ENCODE measurements at regions not wholly inside any gene's neighbourhood (a gene's known extent, or its start where the extent isn't known, plus 50 kb on each side); places are given as distances from the start of the nearest gene placed in this dataset.

- Histone ChIP-seq H3K4me2 (ENCODE audit: control insufficient read depth, insufficient read depth) (no peak overlapping the region), H3K9ac (ENCODE audit: control insufficient read depth, insufficient read depth, low read length) (no peak overlapping the region), H2AFZ (ENCODE audit: control insufficient read depth, low read depth, low read length) (no peak overlapping the region), H3K9me3 (replicated peaks; ENCODE audit: control insufficient read depth, insufficient read depth, low read length) (no peaks in the 10 kb centered on the region; the same call in 1 of the 3 replicates), H3K36me3 (ENCODE audit: control insufficient read depth in 2 of 2, insufficient read depth in 2 of 2, low read length in 1 of 2) (no peaks in the 10 kb centered on the region), H3K27me3 (replicated peaks in 1 of 2; ENCODE audit: control insufficient read depth in 2 of 2, insufficient read depth in 2 of 2, low read length in 1 of 2) (no peaks in the 10 kb centered on the region; a peak in 1 of 4 replicates), H3K4me1 (ENCODE audit: control insufficient read depth, insufficient read depth, low read length) (peaks cover 8% of the 10 kb centered on the region), H4K20me1 (ENCODE audit: control insufficient read depth, insufficient read depth) (no peaks in the 10 kb centered on the region), H3K27ac (ENCODE audit: control insufficient read depth, insufficient read depth) (no peak overlapping the region), H3K4me3 (no peak overlapping the region), H3K79me2 (ENCODE audit: control insufficient read depth, insufficient read depth, low read length) (no peaks in the 10 kb centered on the region)
- ATAC-seq (no peak), DNase-seq (ENCODE audit: low read depth, low spot score) (no peak), FAIRE-seq (no peak)
- RAD21 ChIA-PET (ENCODE audit: unreplicated experiment): no interaction called here
- intact Hi-C loops (cut with micrococcal nuclease; ENCODE audit: unreplicated experiment) (no loop called here), in situ Hi-C loops (cut with MboI) (no loop called here)
- SMC1A ChIA-PET (ENCODE audit: uncharacterized antibody, unreplicated experiment): interaction anchor here (1.0 kb wide), 1 partner anchor 20 kb away, joined by 3 read pairs; no protein-coding TSS in a partner anchor
- 57% methylated on average over 3 of the region's 3 CpGs for WGBS (ENCODE audit: insufficient coverage, insufficient replicate concordance, low lambda C conversion rate, missing lambda C conversion rate)
- no TSS peak for BruUV-seq (replicated peaks)
- POLR2A ChIA-PET: no interaction called here
- TF ChIP-seq ZBTB11 (CRISPR knock-in tag; IDR thresholded peaks at IDR 0.05): no peak
- no peak for TF ChIP-seq WRNIP1 (IDR thresholded peaks at IDR 0.05; ENCODE audit: borderline replicate concordance, low read depth, low read length)
- TF ChIP-seq NRF1 (conservative IDR thresholded peaks at IDR 0.05; ENCODE audit: low read depth, low read length): no peak
- TF ChIP-seq KDM1A (IDR thresholded peaks at IDR 0.05; ENCODE audit: borderline replicate concordance): no peak
- TF ChIP-seq CTCF (IDR thresholded peaks at IDR 0.05 in 2 of 3, conservative IDR thresholded peaks at IDR 0.05 in 1 of 3; ENCODE audit: control insufficient read depth in 2 of 3, extremely low read depth in 1 of 3, insufficient read depth in 1 of 3, low read depth in 3 of 3, low read length in 3 of 3): no peak
- no peak for TF ChIP-seq GATAD2B (conservative IDR thresholded peaks at IDR 0.05; ENCODE audit: low read depth)
- TF ChIP-seq SREBF1 (IDR thresholded peaks at IDR 0.05; ENCODE audit: low read length): no peak
- CTCF ChIA-PET: no interaction called here
Measured at GRCh38 chr11:19392321-19392720, 151.6 kb upstream of the E2F8 start.

All from GM12878 (cell line).